ENCODE measurements at regions not wholly inside any gene's neighbourhood (a gene's known extent, or its start where the extent isn't known, plus 50 kb on each side); places are given as distances from the start of the nearest gene placed in this dataset.

DNA sequence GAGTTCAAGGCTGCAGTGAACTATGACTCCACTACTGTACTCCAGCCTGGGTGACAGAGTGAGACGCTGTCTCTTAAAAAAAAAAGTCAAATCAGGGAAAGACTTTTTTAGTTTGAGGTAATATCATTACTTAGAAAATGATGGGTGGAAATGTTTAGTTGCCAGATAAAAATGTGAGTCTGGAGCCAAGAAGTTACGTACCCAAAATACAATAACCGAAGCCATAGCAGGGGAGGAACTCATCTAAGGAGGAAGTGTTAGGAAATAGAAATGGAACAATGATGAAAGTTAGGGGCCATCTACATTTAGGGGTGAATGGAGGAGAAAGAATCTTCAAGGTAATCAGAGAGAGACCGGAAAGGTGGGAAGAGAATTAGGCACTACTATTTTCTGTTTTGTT, 98.8 kb downstream of the DACT1 start:
- TF ChIP-seq, protein P1, sequence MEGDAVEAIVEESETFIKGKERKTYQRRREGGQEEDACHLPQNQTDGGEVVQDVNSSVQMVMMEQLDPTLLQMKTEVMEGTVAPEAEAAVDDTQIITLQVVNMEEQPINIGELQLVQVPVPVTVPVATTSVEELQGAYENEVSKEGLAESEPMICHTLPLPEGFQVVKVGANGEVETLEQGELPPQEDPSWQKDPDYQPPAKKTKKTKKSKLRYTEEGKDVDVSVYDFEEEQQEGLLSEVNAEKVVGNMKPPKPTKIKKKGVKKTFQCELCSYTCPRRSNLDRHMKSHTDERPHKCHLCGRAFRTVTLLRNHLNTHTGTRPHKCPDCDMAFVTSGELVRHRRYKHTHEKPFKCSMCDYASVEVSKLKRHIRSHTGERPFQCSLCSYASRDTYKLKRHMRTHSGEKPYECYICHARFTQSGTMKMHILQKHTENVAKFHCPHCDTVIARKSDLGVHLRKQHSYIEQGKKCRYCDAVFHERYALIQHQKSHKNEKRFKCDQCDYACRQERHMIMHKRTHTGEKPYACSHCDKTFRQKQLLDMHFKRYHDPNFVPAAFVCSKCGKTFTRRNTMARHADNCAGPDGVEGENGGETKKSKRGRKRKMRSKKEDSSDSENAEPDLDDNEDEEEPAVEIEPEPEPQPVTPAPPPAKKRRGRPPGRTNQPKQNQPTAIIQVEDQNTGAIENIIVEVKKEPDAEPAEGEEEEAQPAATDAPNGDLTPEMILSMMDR (IDR thresholded peaks at IDR 0.05; ENCODE audit: borderline replicate concordance, insufficient read depth, low read depth, low read length): no peak
- no peak overlapping the region for H3K4me3 ChIP-seq (ENCODE audit: low read depth, low read length)

DNA sequence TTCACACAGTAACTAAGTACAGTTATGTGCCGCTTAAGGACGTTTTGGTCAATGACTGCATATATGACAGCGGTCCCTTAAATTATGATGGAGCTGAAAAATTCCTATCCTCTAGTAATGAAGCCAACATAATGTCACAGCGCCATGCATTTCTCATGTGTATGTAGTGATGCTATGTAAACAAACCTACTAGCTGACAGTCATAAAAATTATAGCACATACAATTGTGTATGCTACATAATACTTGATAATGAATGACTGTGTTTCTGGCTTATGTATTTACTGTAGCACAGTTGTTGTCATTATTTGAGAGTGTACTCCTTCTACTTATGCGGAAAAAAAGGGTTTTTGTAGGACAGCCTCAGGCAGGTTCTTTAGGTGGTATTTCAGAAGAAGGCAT, 99.7 kb downstream of the DACT1 start:
- TF ChIP-seq, protein P1 (IDR thresholded peaks at IDR 0.05; ENCODE audit: borderline replicate concordance, insufficient read depth, low read depth, low read length): no peak
- H3K4me3 ChIP-seq (ENCODE audit: low read depth, low read length): no peak overlapping the region

DNA sequence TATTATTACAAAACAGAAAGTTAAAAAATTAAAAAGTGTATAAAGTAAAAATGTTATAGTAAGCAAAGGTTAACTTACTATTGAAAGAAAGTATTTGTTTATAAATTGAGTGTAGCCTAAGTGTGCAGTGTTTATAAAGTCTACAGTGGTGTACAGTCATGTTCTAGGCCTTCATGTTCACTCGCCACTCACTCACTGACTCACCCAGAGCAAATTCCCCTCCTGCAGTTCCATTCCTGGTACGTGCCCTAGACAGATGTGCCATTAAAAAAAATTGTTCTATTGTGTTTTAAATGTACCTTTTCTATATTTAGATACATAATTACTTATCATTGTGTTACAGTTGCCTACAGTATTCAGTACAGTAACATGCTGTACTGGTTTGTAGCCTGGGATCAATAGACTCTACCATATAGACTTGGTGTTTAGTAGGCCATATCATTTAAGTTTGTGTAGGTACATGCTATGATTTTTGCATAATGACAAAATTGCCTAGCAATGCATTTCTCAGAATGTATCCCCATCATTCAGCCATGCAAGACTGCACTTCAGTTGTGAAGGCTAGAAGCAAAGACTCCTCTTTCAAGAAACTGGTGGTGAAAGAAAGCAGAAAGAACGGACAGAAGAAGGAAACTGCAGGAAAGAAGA, 100.6 kb downstream of the DACT1 start:
- TF ChIP-seq, protein P1 (IDR thresholded peaks at IDR 0.05; ENCODE audit: borderline replicate concordance, insufficient read depth, low read depth, low read length): no peak
- no peak overlapping the region for H3K4me3 ChIP-seq (ENCODE audit: low read depth, low read length)

DNA sequence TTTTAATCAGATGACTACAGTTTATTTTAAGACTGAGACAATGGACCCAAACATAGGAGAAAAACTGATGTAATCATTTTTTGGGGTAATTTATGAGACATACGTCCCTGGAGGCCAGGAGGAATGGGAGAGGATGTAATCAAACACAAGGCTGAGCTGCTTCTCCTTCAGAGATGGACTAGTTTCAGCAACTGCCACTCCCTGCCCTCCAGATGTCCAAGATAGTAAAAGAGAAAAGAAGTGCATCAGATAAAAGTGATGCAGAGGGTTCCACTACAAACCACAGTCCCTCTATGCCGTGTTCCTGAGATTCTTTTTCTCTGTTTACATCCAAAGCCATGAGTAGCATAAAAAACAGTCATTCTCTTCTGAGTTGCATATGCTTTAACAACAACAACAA, 101.1 kb downstream of the DACT1 start:
- TF ChIP-seq, protein P1 (IDR thresholded peaks at IDR 0.05; ENCODE audit: borderline replicate concordance, insufficient read depth, low read depth, low read length): no peak
- H3K4me3 ChIP-seq (ENCODE audit: low read depth, low read length): no peak overlapping the region

DNA sequence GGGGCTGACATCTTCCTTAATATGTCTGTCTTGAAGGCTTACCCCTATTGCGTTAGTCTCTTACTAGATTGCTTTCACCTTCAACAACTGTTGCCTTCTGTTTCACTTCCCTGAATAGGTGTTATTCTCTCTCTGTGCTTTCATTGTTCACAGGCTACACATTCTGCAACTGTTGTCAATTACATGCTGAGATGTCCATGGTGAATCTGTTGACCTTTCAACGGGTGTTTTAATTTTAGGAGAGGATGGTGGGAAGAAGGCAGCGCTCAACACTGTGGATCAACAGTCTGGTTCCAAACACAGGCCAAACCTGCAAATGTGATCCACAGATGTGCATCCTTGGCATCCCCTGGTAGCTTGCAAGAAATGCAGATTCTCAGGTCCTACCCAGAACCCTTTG, 101.9 kb downstream of the DACT1 start:
- TF ChIP-seq, protein P1 (IDR thresholded peaks at IDR 0.05; ENCODE audit: borderline replicate concordance, insufficient read depth, low read depth, low read length): no peak
- H3K4me3 ChIP-seq (ENCODE audit: low read depth, low read length): no peak overlapping the region

DNA sequence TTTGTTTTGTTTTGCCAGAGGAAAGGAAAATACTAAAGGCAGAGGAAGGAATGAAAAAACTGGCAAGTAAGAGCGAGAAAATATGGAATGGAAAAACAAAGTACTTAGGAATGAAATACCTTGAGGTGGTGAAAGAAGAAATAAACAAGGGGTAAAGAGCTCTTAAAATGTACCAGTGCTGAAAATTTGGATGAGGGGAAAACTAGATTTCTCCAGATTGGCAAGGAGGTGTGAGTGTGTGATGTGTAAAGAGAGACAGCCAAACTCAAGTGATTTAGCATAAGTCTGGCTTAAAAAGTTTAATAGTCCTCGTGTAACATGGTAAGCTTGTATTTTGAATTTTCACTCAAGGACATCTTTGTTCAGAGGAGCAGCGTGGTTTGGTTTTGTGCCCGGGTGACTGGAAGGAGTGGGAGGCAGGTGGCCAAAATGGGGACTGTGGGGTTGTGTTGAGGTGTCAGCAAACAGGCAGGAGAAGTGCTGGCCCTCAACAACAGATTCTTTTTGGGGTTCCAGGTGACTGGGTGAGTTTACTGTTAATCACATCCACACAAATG, 102.7 kb downstream of the DACT1 start:
- TF ChIP-seq, protein P1 (IDR thresholded peaks at IDR 0.05; ENCODE audit: borderline replicate concordance, insufficient read depth, low read depth, low read length): no peak
- H3K4me3 ChIP-seq (ENCODE audit: low read depth, low read length): no peak overlapping the region

DNA sequence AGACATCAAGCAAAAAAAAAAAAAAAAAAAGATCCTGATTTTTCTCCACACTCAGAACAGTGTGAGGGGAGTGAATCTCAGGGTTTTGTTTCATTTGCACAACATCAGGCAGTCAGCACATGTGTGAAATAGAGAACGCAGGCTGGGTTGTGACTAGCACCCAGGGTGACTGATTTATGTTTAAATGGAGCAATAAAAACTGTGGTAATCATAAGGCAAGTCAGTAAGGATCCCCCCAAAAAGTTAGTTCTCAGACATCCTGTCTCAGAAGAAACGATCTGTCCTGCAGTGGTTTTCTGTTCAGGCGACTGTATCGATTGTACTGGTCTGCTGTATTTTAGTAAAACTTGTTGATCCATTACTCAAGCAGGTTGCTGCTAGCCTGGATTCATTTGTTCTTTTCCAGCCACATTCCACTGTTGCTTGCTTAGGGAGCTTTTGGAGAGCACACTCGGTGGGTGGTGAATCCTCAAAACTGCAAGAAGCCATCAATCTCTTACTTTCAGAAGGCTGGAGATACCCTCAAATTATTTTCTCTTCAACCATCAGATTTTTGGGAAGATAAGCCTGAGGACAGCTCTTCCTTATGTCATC, 107.1 kb downstream of the DACT1 start:
- H3K4me3 ChIP-seq (ENCODE audit: low read depth, low read length): no peak overlapping the region
- TF ChIP-seq, protein P1 (IDR thresholded peaks at IDR 0.05; ENCODE audit: borderline replicate concordance, insufficient read depth, low read depth, low read length): no peak

Measured in GM12875 (cell line).